Suprapubic skin (tissue), 3 donors: ENCODE measurements at regions not wholly inside any gene's neighbourhood (a gene's known extent, or its start where the extent isn't known, plus 50 kb on each side); places are given as distances from the start of the nearest gene placed in this dataset.

Experiments used
- CTCF ChIP-seq, 2 donors: fragments of 200-600 bp in 1 of 2; fragments of 450-650 bp in 1 of 2; sonication (generic) in 1 of 2; IDR thresholded peaks; one replicate each; pipeline ENCODE4 v1.5.1; 2016 to 2019; ENCODE audit warnings: antibody characterized with exemption in 2 of 2, mild to moderate bottlenecking in 1 of 2, moderate library complexity in 1 of 2
- POLR2A ChIP-seq, 2 donors: fragments of 450-650 bp; IDR thresholded peaks; one replicate each; pipeline ENCODE4 v1.6.1; 2017; ENCODE audit warnings: antibody characterized with exemption in 2 of 2, mild to moderate bottlenecking in 2 of 2, moderate library complexity in 2 of 2

DNA sequence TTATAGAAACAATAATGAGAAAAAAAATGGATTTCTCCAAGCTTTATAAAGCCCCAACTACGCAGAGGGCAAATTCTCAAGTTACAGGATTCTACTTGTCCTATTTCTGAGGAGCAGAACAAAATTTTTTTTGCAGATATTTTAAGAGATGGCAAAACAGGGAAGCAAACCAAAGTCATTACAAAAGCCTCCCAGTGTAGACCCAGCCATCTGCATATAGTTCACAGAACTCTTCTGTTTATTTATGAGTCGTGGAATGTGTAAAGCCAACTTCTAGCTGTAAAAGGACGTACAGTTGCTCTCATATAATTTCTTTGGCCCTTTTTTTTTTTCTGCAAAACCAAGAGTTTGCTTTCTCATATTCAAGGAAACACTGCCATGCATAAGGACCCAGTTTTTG lies 120.4 kb downstream of the PCDH7 start:
- TF ChIP-seq CTCF (IDR thresholded peaks at IDR 0.05): no peak
- no peak for TF ChIP-seq POLR2A (IDR thresholded peaks at IDR 0.05)
